Activated CD4-positive, alpha-beta T cell treated with anti-CD3 and anti-CD28 coated beads, Interleukin-2, amount 10 ng/mL, durations not matched to agents 7 days and 5 days (primary cell): ENCODE measurements at regions not wholly inside any gene's neighbourhood (a gene's known extent, or its start where the extent isn't known, plus 50 kb on each side); places are given as distances from the start of the nearest gene placed in this dataset.

Source experiments
- CTCF ChIA-PET: fragments of 350-600 bp; sonication (Branson Sonifier 250); formaldehyde crosslinking; loops from one replicate; lab custom pipeline; 2021; ENCODE audit warnings: antibody characterized with exemption; lab: Charles Lee
- POLR2A ChIA-PET: fragments of 350-600 bp; sonication (Branson Sonifier 250); formaldehyde crosslinking; loops from one replicate; lab custom pipeline; 2021; ENCODE audit warnings: antibody characterized with exemption; lab: Charles Lee
- DNase-seq: peaks from one replicate; pipeline ENCODE4 v3.0.0-alpha.2; 2020
- H3K27ac Mint-ChIP-seq: one replicate; pipeline ENCODE4 v1.8.0; 2021; ENCODE audit warnings: mild to moderate bottlenecking, moderate library complexity, mixed read lengths
- H3K27me3 Mint-ChIP-seq: one replicate; pipeline ENCODE4 v1.8.0; 2021; ENCODE audit warnings: mixed read lengths
- H3K36me3 Mint-ChIP-seq: one replicate; pipeline ENCODE4 v1.8.0; 2021; ENCODE audit warnings: low read depth, mixed read lengths
- H3K4me1 Mint-ChIP-seq: one replicate; pipeline ENCODE4 v1.8.0; 2021; ENCODE audit warnings: mixed read lengths
- H3K4me3 Mint-ChIP-seq: one replicate; pipeline ENCODE4 v1.8.0; 2021; ENCODE audit warnings: mild to moderate bottlenecking, moderate library complexity, mixed read lengths
- H3K9me3 Mint-ChIP-seq: one replicate; pipeline ENCODE4 v1.8.0; 2021; ENCODE audit warnings: mixed read lengths

DNA sequence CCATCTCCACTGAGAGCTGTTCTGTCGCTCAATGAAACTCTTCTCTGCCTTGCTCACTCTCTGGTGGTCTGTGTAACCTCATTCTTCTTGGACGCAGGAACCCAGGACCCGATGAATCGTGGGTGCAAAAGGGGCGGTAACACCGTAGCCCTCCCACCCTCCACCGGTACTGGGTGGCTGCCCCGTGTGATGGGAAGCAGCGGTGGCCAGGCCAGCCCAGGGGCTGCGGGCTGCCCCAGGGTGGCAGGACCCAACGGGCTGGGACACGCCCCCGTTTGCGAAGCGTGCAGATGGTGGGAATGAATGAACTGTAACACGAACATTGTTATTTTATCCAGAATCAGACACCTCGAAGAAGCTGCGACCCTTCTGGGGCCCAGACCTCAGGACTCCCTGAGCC lies 92.3 kb upstream of the BACE2 start:
- no peaks in the 10 kb centered on the region for H3K36me3 Mint-ChIP-seq
- H3K4me1 Mint-ChIP-seq, result no peaks in the 10 kb centered on the region
- no peak overlapping the region for H3K4me3 Mint-ChIP-seq
- ChIA-PET CTCF (no interaction called here), POLR2A (no interaction called here)
- no peak for DNase-seq
- H3K9me3 Mint-ChIP-seq, result no peaks in the 10 kb centered on the region
- H3K27ac Mint-ChIP-seq, result no peak overlapping the region
- peaks cover under 1% of the 10 kb centered on the region for H3K27me3 Mint-ChIP-seq

GRCh38 chr21:41076064-41076463 lies 91.9 kb upstream of the BACE2 start:
- POLR2A ChIA-PET, result no interaction called here
- Mint-ChIP-seq H3K4me3 (no peak overlapping the region), H3K27ac (no peak overlapping the region), H3K27me3 (no peaks in the 10 kb centered on the region), H3K36me3 (no peaks in the 10 kb centered on the region), H3K9me3 (no peaks in the 10 kb centered on the region), H3K4me1 (no peaks in the 10 kb centered on the region)
- CTCF ChIA-PET, result no interaction called here
- no peak for DNase-seq

DNA sequence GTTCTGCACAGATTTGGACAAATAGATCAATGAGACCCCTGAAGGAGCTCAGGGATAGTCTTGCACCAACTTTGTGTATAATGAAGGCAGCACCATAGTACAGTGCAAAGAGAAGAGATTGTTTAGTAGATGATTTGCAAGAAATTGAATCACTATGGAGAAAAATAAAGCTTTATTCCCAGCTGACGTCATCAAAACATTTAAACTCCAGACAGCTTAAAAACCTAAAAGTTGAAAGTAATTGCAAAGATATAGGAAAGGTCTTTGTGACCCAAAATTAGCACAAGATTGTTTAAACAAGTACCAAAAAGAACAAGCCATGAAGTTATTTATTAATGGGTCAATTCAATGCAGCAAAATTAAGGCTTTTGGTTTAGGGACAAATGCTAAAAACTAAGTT lies 88.8 kb upstream of the BACE2 start:
- H3K4me3 Mint-ChIP-seq, result no peak overlapping the region
- POLR2A ChIA-PET, result no interaction called here
- H3K36me3 Mint-ChIP-seq, result no peaks in the 10 kb centered on the region
- no peaks in the 10 kb centered on the region for H3K9me3 Mint-ChIP-seq
- peaks cover 14% of the 10 kb centered on the region for H3K27me3 Mint-ChIP-seq
- no peak overlapping the region for H3K27ac Mint-ChIP-seq
- CTCF ChIA-PET, result no interaction called here
- DNase-seq, result no peak
- H3K4me1 Mint-ChIP-seq, result no peaks in the 10 kb centered on the region

DNA sequence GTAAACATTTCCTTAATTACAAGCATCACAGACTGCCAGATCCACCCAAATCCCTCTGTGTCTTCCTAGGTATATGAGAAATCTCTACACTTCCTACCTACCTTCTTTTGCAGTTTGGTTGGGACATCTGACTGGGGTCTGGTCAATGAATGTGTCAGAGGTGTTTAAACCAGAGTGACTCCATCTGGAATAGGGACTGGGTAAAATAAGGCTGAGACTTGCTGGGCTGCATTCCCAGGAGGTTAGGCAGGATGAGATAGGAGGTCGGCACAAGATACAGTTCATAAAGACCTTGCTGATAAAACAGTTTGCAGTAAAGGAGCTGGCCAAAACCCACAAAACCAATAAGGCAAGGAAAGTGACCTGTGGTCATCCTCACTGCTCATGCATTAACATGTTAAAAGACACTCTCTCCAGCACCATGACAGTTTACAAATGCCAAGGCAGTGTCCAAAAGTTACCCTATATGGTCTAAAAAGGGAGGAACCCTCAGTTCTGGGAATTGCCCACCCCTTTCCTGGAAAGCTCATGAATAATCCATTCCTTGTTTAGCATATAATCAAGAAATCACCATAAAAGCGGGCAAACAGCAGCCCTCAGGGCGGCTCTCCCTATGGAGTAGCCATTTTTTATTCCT lies 87.4 kb upstream of the BACE2 start:
- Mint-ChIP-seq H3K4me1 (no peaks in the 10 kb centered on the region), H3K27ac (no peak overlapping the region), H3K27me3 (peaks cover 14% of the 10 kb centered on the region), H3K9me3 (no peaks in the 10 kb centered on the region), H3K4me3 (no peak overlapping the region), H3K36me3 (no peaks in the 10 kb centered on the region)
- POLR2A ChIA-PET, result no interaction called here
- no peak for DNase-seq
- CTCF ChIA-PET, result no interaction called here

DNA sequence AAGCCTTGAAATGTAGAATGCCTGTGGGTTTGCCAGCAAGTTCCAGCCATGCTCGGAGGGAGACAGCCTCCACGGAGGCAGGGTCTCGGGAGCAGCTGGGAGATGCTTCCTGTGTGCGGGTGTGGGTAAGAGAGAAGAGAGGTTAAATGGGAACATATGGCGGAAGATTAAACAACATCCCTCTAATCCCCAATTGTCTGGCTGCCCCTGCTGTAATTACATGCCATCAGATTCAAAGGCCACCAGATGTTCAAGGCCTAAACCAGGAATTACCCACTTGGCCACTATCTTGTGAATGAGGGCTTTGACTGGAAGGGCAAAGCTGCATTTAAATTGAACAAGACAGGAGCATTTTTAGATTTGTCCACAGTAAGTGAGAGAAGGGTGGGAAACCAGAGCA lies 81.4 kb upstream of the BACE2 start:
- ChIA-PET POLR2A (no interaction called here), CTCF (no interaction called here)
- Mint-ChIP-seq H3K9me3 (no peaks in the 10 kb centered on the region), H3K4me1 (no peaks in the 10 kb centered on the region), H3K27ac (no peak overlapping the region), H3K36me3 (no peaks in the 10 kb centered on the region), H3K27me3 (peaks cover 17% of the 10 kb centered on the region), H3K4me3 (no peak overlapping the region)
- DNase-seq, result no peak

DNA sequence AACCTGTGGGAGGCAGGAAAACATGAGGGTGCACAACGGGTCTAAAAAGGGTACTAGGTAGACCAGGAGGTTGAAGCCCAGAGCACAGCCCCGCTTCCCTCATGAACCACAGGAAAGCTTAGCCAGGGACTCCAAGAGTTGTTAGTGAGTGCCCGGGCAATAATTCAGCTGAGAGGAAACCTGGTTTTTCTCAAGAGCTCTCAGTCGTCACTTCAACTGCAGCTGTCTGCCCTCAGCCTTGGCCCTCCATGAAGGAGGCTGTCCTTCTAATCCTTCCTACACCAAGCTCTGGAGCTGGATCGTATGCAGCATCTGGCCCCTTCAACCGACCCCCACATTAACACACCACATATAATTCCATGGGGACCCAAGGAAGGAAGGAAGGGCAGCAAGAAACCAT lies 77.0 kb upstream of the BACE2 start:
- no peak for DNase-seq
- Mint-ChIP-seq H3K9me3 (no peaks in the 10 kb centered on the region), H3K4me3 (no peak overlapping the region), H3K27ac (no peak overlapping the region), H3K36me3 (no peaks in the 10 kb centered on the region), H3K27me3 (peaks cover 8% of the 10 kb centered on the region), H3K4me1 (no peaks in the 10 kb centered on the region)
- CTCF ChIA-PET, result no interaction called here
- POLR2A ChIA-PET, result no interaction called here

DNA sequence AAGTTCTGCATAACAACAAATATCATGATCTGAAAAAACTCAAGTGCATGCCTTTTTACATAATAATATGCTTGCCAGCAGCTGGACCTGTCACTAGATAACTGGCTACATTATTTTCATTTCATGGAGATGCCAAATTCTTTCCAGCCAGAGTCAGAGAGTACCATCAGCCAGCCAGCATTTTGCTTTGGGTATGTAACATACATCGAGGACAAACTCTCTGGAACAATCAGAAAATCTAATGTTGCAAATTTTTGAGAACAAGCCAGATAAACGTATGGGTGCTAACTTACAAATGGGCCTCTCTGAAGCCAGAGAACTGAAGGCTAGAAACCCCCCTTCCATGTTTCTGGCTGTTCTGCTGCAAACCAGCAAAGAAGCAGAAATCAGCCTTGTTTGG lies 76.3 kb upstream of the BACE2 start:
- Mint-ChIP-seq H3K4me3 (no peak overlapping the region), H3K36me3 (no peaks in the 10 kb centered on the region), H3K9me3 (no peaks in the 10 kb centered on the region), H3K27ac (no peak overlapping the region), H3K4me1 (no peaks in the 10 kb centered on the region), H3K27me3 (peaks cover 11% of the 10 kb centered on the region)
- POLR2A ChIA-PET, result no interaction called here
- DNase-seq, result no peak
- CTCF ChIA-PET, result no interaction called here

DNA sequence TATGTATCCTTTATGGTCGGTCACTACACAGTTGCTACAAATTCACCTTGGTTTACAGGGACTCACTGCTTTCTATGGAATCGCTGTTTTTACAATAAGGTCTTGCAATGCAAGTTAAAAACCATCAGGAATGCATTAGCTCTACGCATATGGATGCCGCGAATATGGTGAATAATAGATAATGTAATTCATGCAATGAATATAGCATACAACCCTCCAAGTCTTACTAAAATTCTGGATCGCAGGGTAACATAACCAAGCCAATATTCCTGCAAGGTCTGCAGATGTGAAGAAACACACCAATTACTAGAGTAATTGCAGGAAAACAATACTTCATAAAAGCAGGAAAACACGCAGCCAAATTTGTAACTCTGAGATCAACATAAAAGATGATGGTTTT lies 75.6 kb upstream of the BACE2 start:
- ChIA-PET POLR2A (no interaction called here), CTCF (no interaction called here)
- Mint-ChIP-seq H3K27me3 (peaks cover 14% of the 10 kb centered on the region), H3K9me3 (no peaks in the 10 kb centered on the region), H3K4me3 (no peak overlapping the region), H3K36me3 (no peaks in the 10 kb centered on the region), H3K27ac (no peak overlapping the region), H3K4me1 (no peaks in the 10 kb centered on the region)
- DNase-seq, result no peak

DNA sequence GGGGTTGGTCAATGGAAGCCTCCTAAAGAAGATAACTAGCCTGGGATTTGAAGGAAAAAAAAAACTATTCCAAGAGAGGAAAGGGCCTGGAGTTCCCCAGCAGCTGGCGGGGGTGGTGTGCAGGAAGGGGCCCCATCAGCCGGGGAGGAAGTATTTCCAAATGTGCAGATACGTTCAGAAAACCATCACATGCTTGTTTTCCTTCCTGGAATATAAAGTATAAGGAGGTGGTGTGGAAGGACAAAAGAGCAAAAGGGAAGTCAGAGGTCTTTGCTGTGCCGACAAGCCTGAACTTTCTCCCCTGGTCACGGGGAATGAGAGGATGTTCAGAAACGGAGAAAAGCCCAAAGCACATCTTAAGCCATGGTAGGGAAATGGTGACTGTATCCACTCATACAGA lies 72.0 kb upstream of the BACE2 start:
- CTCF ChIA-PET, result no interaction called here
- peaks cover 15% of the 10 kb centered on the region for H3K27me3 Mint-ChIP-seq

GRCh38 chr21:41098076-41098475 lies 69.9 kb upstream of the BACE2 start:
- H3K27ac Mint-ChIP-seq, result no peak overlapping the region
- H3K9me3 Mint-ChIP-seq, result no peaks in the 10 kb centered on the region
- H3K4me1 Mint-ChIP-seq, result no peaks in the 10 kb centered on the region
- H3K36me3 Mint-ChIP-seq, result no peaks in the 10 kb centered on the region
- ChIA-PET CTCF (no interaction called here), POLR2A (no interaction called here)
- H3K27me3 Mint-ChIP-seq, result peaks cover 15% of the 10 kb centered on the region
- no peak overlapping the region for H3K4me3 Mint-ChIP-seq
- no peak for DNase-seq

More for the DNA sequence above, 72.0 kb upstream of the BACE2 start:
- no peaks in the 10 kb centered on the region for H3K36me3 Mint-ChIP-seq
- H3K4me1 Mint-ChIP-seq, result no peaks in the 10 kb centered on the region
- DNase-seq, result no peak
- H3K9me3 Mint-ChIP-seq, result no peaks in the 10 kb centered on the region
- H3K4me3 Mint-ChIP-seq, result no peak overlapping the region
- no peak overlapping the region for H3K27ac Mint-ChIP-seq
- POLR2A ChIA-PET, result no interaction called here

DNA sequence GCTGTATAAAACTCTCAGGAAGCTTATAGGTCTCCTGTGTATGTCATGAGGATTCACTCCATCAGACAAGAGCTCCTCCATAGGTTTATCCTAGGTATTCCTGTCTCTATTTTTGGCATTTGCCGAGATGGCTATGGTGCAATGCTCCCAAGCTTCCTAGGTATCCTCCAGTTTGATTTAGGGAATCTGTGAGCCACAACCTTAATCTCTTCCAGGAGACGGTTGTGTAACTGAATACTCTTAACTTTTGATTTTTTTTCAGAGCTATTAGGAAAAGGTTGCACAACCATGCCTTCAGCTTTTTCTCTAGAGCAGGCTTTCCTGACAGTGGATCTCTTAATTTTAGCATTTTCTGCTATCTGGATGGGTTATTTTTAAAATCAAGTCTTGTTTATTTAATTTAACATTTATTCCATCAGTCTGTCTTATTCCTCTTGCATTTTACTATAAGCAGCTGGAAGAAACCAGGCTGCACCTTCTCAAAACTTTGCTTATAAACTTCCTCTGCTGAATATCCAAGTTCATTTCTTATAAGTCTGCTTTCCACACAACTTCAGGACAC lies 69.4 kb upstream of the BACE2 start:
- no peak for DNase-seq
- no peaks in the 10 kb centered on the region for H3K36me3 Mint-ChIP-seq
- CTCF ChIA-PET, result no interaction called here
- H3K27me3 Mint-ChIP-seq, result peaks cover 15% of the 10 kb centered on the region
- no peak overlapping the region for H3K27ac Mint-ChIP-seq
- POLR2A ChIA-PET, result no interaction called here
- no peaks in the 10 kb centered on the region for H3K9me3 Mint-ChIP-seq
- H3K4me1 Mint-ChIP-seq, result no peaks in the 10 kb centered on the region
- no peak overlapping the region for H3K4me3 Mint-ChIP-seq

DNA sequence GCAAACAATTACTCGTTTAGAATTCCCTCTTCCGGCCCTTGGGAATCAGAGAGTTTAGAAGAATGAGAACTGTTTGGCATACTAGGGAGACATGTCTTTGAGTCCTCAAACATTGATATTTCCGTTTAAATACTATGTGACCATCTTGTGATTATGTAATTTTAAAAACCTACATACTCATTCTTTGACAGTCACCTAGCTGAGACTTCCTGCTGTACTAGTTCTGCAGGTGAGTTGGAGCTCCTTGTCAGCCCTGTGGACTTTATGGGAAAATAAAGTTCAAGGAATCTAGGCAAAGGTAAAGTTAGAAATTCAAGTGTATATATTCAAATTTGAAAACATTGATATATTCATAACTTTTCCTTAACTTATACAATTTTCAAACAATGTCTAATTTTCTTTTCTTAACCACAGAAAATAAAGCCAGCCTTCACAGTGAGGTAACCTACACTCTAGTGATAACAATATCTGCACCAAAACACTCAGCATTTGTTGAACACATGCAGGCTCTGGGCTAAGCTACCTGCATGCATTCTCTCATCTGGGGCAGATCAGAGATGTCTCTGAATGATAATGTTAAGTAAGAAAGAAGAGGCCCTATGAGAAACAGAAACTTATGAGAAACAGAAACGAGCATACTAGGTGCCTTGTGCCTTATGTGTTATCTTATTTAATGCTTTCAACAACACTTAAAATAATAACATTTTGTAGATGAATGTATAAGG lies 67.0 kb upstream of the BACE2 start:
- CTCF ChIA-PET, result no interaction called here
- Mint-ChIP-seq H3K4me3 (no peak overlapping the region), H3K9me3 (no peaks in the 10 kb centered on the region), H3K27me3 (peaks cover 12% of the 10 kb centered on the region), H3K27ac (no peak overlapping the region), H3K36me3 (no peaks in the 10 kb centered on the region), H3K4me1 (no peaks in the 10 kb centered on the region)
- DNase-seq, result no peak
- POLR2A ChIA-PET, result no interaction called here

DNA sequence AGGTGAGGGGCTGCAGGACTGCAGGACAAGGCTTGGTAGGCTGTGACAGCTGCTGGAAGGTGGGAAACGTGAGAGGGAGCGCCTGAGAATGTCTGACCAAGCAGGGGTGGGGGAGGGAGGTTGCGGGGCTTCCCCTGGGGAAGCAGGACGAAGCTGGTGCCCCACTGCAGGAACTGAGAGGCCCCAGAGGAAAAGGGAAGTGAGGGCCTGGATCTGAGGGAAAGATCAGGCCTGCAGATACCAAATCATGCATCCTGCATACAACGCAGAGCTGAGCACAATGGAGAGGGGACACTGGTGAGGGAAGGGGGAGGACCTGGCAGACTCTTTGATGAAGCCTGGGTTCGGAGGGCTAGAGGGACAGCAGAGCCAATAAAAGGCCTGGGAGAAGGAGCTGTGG lies 65.7 kb upstream of the BACE2 start:
- CTCF ChIA-PET, result no interaction called here
- H3K9me3 Mint-ChIP-seq, result no peaks in the 10 kb centered on the region
- peaks cover 7% of the 10 kb centered on the region for H3K27me3 Mint-ChIP-seq
- H3K4me1 Mint-ChIP-seq, result no peaks in the 10 kb centered on the region
- no peak for DNase-seq
- H3K4me3 Mint-ChIP-seq, result no peak overlapping the region
- POLR2A ChIA-PET, result no interaction called here
- no peak overlapping the region for H3K27ac Mint-ChIP-seq
- H3K36me3 Mint-ChIP-seq, result no peaks in the 10 kb centered on the region

- H3K36me3 Mint-ChIP-seq, result no peaks in the 10 kb centered on the region
- no peak overlapping the region for H3K27ac Mint-ChIP-seq
- H3K9me3 Mint-ChIP-seq, result peaks cover 4% of the 10 kb centered on the region
- POLR2A ChIA-PET, result no interaction called here
- CTCF ChIA-PET, result no interaction called here
- DNase-seq, result no peak
- H3K4me1 Mint-ChIP-seq, result peaks cover 12% of the 10 kb centered on the region
- H3K4me3 Mint-ChIP-seq, result no peak overlapping the region
- peaks cover 3% of the 10 kb centered on the region for H3K27me3 Mint-ChIP-seq
Measured at GRCh38 chr21:41107602-41108001, 60.4 kb upstream of the BACE2 start.
